Activated naive CD4-positive, alpha-beta T cell treated with anti-CD3 and anti-CD28 coated beads, Interleukin-2, amount 50 U/mL, for 72 hours (primary cell): ENCODE measurements at regions not wholly inside any gene's neighbourhood (a gene's known extent, or its start where the extent isn't known, plus 50 kb on each side); places are given as distances from the start of the nearest gene placed in this dataset.

Experiments used
- ATAC-seq, 2 donors: fragments of 150-1000 bp; cut with Tn5 transposase; 2 replicates each; pipeline ENCODE4 v1.10.0; 2021; ENCODE audit warnings: mild to moderate bottlenecking in 2 of 2, moderate library complexity in 2 of 2
- DNase-seq, 2 donors: peaks; one replicate each; pipeline ENCODE4 v3.0.0; 2021 to 2022; ENCODE audit warnings: low spot score in 2 of 2
- H3K27ac Mint-ChIP-seq, 2 donors: one replicate each; pipeline ENCODE4 v1.8.0; 2022; ENCODE audit warnings: mild to moderate bottlenecking in 2 of 2, mixed read lengths in 2 of 2
- H3K36me3 Mint-ChIP-seq, 2 donors: one replicate each; pipeline ENCODE4 v1.8.0; 2022; ENCODE audit warnings: mixed read lengths in 2 of 2
- H3K9me3 Mint-ChIP-seq, 2 donors: one replicate each; pipeline ENCODE4 v1.8.0; 2022; ENCODE audit warnings: mixed read lengths in 2 of 2

GRCh38 chr5:35297755-35298154 is 67.5 kb upstream of the PRLR start:
- DNase-seq (no peak), ATAC-seq (no peak)
- Mint-ChIP-seq H3K36me3 (no peaks in the 10 kb centered on the region), H3K9me3 (peaks cover 4 to 5% of the 10 kb centered on the region in 2 donors), H3K27ac (no peak overlapping the region)

DNA sequence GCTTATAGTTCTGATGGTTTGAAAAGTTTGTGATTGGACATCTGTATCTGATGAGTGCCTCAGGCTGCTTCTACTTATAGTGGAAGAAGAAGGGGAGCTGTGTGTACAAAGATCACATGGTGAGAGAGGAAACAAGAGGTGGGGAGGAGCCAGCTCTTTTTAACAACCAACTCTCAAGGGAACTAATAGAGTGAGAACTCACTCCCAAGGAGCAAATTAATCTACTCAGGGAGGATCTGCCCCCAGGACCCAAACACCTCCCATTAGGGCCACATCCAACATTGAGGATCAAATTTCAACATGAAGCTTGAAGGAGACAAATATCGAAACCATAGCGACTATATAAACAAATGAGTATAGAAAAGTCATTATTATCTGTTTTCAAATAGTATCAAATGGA is 64.7 kb upstream of the PRLR start:
- DNase-seq: no peak
- Mint-ChIP-seq H3K27ac (no peak overlapping the region), H3K9me3 (peaks cover 0 to 5% of the 10 kb centered on the region in 2 donors), H3K36me3 (no peaks in the 10 kb centered on the region)
- ATAC-seq: no peak

GRCh38 chr5:35294017-35294416 is 63.7 kb upstream of the PRLR start:
- no peak for DNase-seq
- no peaks in the 10 kb centered on the region for H3K36me3 Mint-ChIP-seq
- no peak overlapping the region for H3K27ac Mint-ChIP-seq
- ATAC-seq: no peak
- H3K9me3 Mint-ChIP-seq: peaks cover 0 to 9% of the 10 kb centered on the region in 2 donors

DNA sequence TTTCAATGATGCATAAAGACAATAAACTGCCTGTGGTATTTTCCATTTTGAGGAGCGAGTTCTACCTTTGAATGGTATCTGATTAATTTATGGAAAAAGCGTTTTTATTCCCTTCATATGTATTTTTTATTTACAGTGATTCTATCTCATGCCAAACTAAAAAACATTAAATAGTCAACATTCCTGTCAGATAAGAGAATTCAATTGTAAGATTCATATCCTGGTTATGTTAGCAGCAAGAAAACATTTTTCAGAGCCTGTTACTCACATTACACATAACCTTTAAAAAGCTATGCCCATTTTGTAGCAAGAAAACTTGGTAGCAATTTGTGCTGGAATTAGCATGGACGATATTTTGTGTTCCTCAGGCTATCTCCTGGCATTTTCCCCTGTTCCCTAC is 55.1 kb upstream of the PRLR start:
- ATAC-seq: no peak

GRCh38 chr5:35285011-35285410 is 54.7 kb upstream of the PRLR start:
- ATAC-seq (no peak), DNase-seq (no peak)
- Mint-ChIP-seq H3K27ac (no peak overlapping the region), H3K9me3 (peaks cover 4 to 7% of the 10 kb centered on the region in 2 donors), H3K36me3 (no peaks in the 10 kb centered on the region)

More for the DNA sequence above, 55.1 kb upstream of the PRLR start:
- Mint-ChIP-seq H3K36me3 (no peaks in the 10 kb centered on the region), H3K9me3 (peaks cover 4 to 7% of the 10 kb centered on the region in 2 donors), H3K27ac (no peak overlapping the region)
- DNase-seq: no peak

DNA sequence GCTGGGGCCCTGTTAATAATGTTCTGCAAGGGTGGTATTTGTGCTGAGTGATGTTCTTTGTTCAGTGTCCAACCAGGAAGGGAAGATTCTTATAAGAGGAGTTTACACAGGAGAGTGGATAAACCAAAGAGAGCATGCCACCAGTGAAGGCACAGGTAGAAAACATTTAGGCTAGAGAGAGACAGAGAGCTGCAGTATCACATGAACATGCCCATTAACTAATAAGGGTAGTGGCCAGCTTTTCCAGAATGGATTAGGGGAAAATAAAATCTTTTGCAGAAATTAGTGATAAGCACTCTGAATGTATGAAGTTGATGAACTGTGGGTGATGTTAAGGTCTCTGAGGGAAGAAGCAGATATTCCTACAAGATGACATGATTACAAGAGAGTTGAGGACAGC is 54.1 kb upstream of the PRLR start:
- Mint-ChIP-seq H3K9me3 (peaks cover 2 to 7% of the 10 kb centered on the region in 2 donors), H3K27ac (no peak overlapping the region), H3K36me3 (no peaks in the 10 kb centered on the region)
- DNase-seq (no peak), ATAC-seq (no peak)

GRCh38 chr5:35282810-35283209 is 52.5 kb upstream of the PRLR start:
- H3K36me3 Mint-ChIP-seq: no peaks in the 10 kb centered on the region
- ATAC-seq (no peak), DNase-seq (no peak)
- H3K27ac Mint-ChIP-seq: no peak overlapping the region
- peaks cover 0 to 9% of the 10 kb centered on the region in 2 donors for H3K9me3 Mint-ChIP-seq

DNA sequence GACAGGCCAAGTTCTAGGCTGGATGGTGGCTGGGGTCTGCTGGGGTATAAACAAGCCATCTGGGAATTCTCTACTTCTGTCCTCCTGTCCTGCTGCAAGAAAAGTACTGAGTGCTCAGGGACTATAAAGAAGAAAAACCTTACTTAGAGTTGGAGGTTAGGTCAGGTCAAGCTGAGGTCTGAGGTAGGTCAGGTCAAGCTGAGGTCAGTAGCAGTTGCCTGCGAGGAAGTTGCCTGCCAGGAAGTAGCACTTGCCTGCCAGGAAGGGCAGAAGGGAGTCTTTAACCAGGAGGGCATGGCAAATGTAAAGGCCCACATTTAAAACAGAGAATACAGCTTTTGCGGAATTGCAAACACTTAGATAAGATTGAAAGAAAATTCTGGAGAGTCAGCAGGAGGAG is 51.3 kb upstream of the PRLR start:
- no peak for DNase-seq
- H3K36me3 Mint-ChIP-seq: no peaks in the 10 kb centered on the region
- no peak for ATAC-seq
- H3K9me3 Mint-ChIP-seq: peaks cover 0 to 9% of the 10 kb centered on the region in 2 donors
- no peak overlapping the region for H3K27ac Mint-ChIP-seq
